ENCODE measurements at regions not wholly inside any gene's neighbourhood (a gene's known extent, or its start where the extent isn't known, plus 50 kb on each side); places are given as distances from the start of the nearest gene placed in this dataset.

GRCh38 chr7:46557781-46558180 is 636.7 kb upstream of the IGFBP3 start:
- DNase-seq, result no peak

GRCh38 chr7:46557295-46557711 is 636.2 kb upstream of the IGFBP3 start:
- DNase-seq, result no peak

DNA sequence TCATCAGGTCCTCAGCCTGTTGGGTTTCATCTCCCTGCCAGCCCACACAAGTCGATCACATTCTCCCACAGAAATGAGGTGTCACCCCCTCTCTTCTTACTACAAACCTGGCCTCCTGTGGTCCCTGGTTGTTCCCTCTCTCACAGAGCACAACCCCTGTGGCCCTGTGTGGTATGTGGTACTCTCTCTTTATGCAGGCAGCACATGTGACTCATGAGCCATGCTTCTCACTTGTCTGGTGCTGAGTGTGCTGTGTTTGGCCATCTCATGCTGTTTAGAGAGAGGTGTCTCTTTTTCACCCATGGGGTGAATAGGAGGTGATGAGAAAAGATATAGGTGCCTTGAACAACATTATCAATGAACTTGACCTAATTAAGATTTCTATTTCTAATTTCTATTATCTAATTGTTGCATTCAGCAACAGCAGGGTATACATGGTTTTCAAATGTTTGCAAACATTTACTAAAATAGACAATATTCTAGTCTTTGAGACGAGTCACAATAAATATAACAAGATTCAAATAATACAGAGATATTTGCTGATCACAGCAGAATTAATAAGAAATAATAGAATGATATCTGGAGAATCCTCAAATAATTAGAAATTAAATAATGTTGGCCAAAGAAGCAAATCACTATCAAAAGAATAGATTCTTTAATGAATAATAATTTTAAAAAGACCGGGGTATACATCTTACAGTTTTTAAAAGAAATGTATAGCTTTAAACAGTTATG is 633.8 kb upstream of the IGFBP3 start:
- no peak for DNase-seq

DNA sequence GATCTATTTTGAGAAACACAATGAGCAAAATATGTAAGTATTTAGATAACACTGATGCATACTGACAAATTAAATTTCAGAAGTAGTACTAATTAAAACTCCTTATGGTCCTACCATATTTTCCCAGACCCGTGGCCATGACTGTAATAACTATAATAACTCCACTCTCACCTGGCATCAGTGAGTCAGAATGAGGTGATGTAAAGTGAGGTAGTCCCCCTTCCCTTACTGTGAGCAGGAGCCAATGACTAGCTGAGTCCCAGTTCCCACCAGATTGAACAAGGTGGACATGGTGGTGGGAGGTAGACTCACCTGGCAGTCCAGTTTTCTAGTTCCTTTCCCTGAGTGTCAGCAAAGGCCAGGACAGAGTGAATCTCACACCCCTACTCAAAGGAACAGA is 630.5 kb upstream of the IGFBP3 start:
- no peak for DNase-seq

GRCh38 chr7:46550864-46551263 is 629.8 kb upstream of the IGFBP3 start:
- no peak for DNase-seq

DNA sequence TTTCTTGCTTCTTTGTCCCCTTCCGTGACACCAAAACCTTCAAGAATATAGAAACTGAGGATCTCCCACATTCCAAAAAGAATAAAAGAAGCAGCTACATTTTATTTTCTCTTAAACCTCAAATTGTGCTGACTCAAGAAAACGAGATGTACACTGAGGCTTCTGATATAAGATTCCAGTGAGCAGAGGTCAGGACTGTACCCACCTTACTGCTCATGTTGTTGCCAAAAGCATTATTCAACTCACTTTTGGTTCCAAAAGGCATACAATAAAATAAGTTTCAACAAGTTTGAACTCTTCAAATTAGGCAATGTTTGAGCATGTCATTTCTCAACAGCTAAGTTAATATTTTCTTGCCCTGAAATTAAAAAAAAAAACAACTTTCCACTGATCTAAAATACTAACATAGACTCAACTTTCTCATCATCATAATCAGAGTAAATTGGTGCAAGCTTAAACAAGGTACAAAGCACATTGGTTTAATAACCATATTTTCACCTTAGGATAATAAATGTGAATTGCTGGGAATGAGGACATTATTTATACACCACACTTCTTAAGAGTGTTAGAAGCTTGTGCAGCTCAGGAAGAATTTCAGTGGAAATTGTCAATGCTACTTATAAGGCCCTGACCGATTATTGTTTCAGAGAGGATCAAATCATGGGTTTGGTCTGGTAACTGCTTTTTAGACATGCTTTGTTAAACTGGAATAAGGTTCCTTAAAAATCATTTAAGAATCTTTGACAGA is 629.0 kb upstream of the IGFBP3 start:
- no peak for DNase-seq

GRCh38 chr7:46549347-46549746 is 628.3 kb upstream of the IGFBP3 start:
- no peak for DNase-seq

GRCh38 chr7:46547044-46547443 is 626.0 kb upstream of the IGFBP3 start:
- no peak for DNase-seq

DNA sequence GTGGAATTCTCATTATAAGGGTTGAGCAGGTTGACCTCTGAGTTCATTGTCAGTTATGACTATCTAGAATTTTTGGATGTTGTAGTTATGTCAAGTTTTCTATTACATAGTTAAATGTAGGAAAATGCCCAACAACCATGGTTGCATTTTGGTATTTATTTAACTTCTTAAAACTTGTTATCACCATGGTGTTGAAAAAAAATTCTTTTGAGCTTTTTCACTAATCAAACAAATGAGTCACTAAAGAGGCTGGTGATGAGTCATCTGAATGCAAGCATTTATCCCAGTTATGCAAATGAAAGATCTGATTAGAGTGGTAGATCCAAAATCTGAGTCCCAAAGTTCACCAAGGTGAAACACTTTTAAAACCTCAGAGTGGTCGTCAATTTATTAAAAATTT is 624.7 kb upstream of the IGFBP3 start:
- no peak for DNase-seq

GRCh38 chr7:46544396-46545008 is 623.4 kb upstream of the IGFBP3 start:
- DNase-seq, result no peak

DNA sequence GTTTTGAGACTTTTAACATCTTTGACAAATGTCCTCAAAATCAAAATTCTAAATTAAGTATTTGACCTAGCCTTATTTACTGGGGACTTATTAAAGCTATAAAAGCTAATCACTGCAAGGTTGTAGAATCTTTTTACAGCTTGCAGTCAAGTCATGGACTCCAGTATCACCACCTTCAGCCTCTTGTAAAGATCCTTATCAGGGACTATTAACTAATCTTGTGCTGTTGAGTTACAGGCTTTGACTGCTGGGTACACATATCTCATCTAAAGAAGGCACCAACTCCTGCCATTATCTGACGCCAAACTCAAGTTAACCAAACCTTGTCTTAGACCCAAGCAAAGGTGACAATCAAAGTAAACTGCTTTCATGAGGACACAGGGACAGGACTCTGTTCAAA is 621.0 kb upstream of the IGFBP3 start:
- no peak for DNase-seq

GRCh38 chr7:46539892-46540483 is 618.9 kb upstream of the IGFBP3 start:
- no peak for DNase-seq

DNA sequence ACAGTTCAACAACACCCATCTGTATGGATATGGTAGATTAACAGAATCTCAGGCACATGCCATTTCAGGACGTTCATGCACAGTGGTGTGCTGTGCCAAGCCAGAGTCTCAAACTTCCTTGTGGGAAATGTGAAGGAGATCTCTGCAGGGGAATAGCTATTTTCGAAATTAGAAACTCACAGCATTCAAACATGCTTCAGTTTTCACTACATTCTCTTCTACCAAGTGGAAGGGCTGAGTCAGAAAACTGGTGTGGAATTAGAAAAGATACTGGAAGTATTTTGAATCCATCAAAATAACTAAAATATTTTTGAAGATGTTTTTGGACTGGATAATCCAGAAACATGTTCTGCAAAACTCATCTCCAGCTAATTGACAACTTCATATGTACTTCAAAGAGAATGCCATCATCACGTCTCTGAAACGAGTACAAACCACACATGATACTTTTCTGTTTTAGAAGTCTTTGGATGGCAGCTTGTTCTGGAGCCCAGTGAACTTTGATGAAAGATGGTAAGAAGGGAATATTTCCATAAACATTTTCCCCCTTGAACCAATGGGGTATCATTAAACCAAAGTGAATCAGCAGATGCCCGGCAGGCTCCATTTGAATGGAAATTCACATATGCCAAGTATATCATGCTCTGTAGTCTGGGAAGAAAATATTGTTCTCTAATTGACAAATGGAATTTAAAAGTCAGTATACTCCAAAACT is 616.3 kb upstream of the IGFBP3 start:
- DNase-seq, result no peak

- no peak for DNase-seq
These were observed 613.9 kb upstream of the IGFBP3 start for GRCh38 chr7:46534664-46535588.

- no peak for DNase-seq
These were observed 612.9 kb upstream of the IGFBP3 start for GRCh38 chr7:46533946-46534345.

DNA sequence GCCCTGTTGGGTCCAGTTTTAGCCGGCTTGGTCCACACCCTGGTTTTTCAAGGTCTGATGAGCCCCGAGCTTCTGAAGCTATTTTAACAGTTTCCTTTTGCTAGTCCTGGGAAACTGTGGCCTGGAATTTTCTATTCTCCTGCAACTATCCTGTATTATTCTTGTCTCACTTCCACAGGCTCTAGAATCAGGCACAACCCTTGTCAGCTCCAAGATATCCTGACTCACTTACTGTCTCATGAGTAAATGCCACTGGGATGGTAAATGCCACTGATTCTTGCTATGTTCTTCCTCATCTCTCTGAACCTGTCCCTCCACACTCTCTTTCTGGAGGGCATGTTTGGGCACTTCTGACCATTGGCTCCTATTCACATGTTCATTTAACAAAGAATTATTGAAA is 611.5 kb upstream of the IGFBP3 start:
- no peak for DNase-seq

GRCh38 chr7:46530081-46530750 is 609.1 kb upstream of the IGFBP3 start:
- no peak for DNase-seq

- DNase-seq, result no peak
These were observed 606.3 kb upstream of the IGFBP3 start for GRCh38 chr7:46527360-46527759.

- DNase-seq, result no peak
These were observed 604.8 kb upstream of the IGFBP3 start for GRCh38 chr7:46525876-46526275.

GRCh38 chr7:46524350-46524749 is 603.3 kb upstream of the IGFBP3 start:
- DNase-seq, result no peak

DNA sequence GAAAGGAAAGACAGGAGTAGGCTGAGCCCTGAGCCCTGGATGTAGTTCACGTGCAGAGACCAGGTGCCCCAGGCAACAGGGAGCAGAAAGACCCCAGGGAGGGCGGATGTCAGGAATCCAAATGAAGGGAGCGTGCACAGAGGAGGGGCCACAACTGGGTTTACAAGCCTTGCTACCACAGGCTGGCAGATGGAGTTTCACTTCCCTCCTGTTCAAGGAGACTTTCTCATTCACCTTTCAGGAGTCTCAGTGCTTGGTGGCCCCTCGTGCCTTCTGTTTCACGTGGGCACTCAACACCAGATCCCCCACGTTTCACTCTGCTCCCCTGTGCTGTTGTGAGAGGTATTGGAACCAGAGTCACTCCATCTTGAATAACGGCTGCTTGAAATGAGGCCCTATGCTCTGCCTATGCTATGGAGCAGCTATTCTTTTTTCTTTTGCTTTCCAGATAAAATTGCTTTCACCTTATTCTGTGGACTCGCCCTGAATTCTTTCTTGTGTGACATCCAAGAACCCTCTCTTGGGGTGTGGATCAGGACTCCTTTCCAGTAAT is 601.4 kb upstream of the IGFBP3 start:
- DNase-seq, result no peak

All from CD4-positive, alpha-beta T cell treated with Interleukin-15 for 1 hour (primary cell).